ENCODE measurements at regions not wholly inside any gene's neighbourhood (a gene's known extent, or its start where the extent isn't known, plus 50 kb on each side); places are given as distances from the start of the nearest gene placed in this dataset.

- Histone ChIP-seq H3K27ac (ENCODE audit: low read depth, low read length) (no peak overlapping the region), H4K20me1 (ENCODE audit: control insufficient read depth, insufficient read depth, low read depth, low read length) (no peaks in the 10 kb centered on the region), H3K27me3 (ENCODE audit: control insufficient read depth, low read length) (peaks cover 40% of the 10 kb centered on the region), H3K4me2 (ENCODE audit: low read length) (no peak overlapping the region), H3K79me2 (ENCODE audit: control insufficient read depth, low read length) (no peaks in the 10 kb centered on the region), H3K4me3 (ENCODE audit: low read length) (no peak overlapping the region), H3K9me2 (replicated peaks; ENCODE audit: control insufficient read depth, low read length) (no peaks in the 10 kb centered on the region), H3K4me1 (ENCODE audit: control insufficient read depth, low read length) (peaks cover 3% of the 10 kb centered on the region), H3K9me3 (ENCODE audit: control insufficient read depth, insufficient read depth, low read length) (no peaks in the 10 kb centered on the region), H3F3A (ENCODE audit: control insufficient read depth, insufficient read depth) (no peaks in the 10 kb centered on the region), H3K36me3 (ENCODE audit: control insufficient read depth, low read length) (no peaks in the 10 kb centered on the region)
- TF ChIP-seq EZH2phosphoT487 (IDR thresholded peaks at IDR 0.05; ENCODE audit: borderline replicate concordance, low read length) (no peak), CTCF (IDR thresholded peaks at IDR 0.05; ENCODE audit: low read depth, low read length, poor library complexity, severe bottlenecking) (no peak)
Observed at GRCh38 chr20:62583424-62583920, 58.8 kb upstream of the SLCO4A1 start.

GRCh38 chr20:62584671-62585460 is 57.4 kb upstream of the SLCO4A1 start:
- Histone ChIP-seq H3F3A (ENCODE audit: control insufficient read depth, insufficient read depth) (no peaks in the 10 kb centered on the region), H3K27ac (ENCODE audit: low read depth, low read length) (no peak overlapping the region), H3K27me3 (ENCODE audit: control insufficient read depth, low read length) (peaks cover 29% of the 10 kb centered on the region), H3K9me3 (ENCODE audit: control insufficient read depth, insufficient read depth, low read length) (no peaks in the 10 kb centered on the region), H3K79me2 (ENCODE audit: control insufficient read depth, low read length) (no peaks in the 10 kb centered on the region), H3K4me1 (ENCODE audit: control insufficient read depth, low read length) (no peaks in the 10 kb centered on the region), H3K9me2 (replicated peaks; ENCODE audit: control insufficient read depth, low read length) (no peaks in the 10 kb centered on the region), H3K4me3 (ENCODE audit: low read length) (no peak overlapping the region), H3K36me3 (ENCODE audit: control insufficient read depth, low read length) (no peaks in the 10 kb centered on the region), H3K4me2 (ENCODE audit: low read length) (no peak overlapping the region), H4K20me1 (ENCODE audit: control insufficient read depth, insufficient read depth, low read depth, low read length) (no peaks in the 10 kb centered on the region)
- no peak for TF ChIP-seq EZH2phosphoT487 (IDR thresholded peaks at IDR 0.05; ENCODE audit: borderline replicate concordance, low read length)
- TF ChIP-seq CTCF (IDR thresholded peaks at IDR 0.05; ENCODE audit: low read depth, low read length, poor library complexity, severe bottlenecking) = no peak

DNA sequence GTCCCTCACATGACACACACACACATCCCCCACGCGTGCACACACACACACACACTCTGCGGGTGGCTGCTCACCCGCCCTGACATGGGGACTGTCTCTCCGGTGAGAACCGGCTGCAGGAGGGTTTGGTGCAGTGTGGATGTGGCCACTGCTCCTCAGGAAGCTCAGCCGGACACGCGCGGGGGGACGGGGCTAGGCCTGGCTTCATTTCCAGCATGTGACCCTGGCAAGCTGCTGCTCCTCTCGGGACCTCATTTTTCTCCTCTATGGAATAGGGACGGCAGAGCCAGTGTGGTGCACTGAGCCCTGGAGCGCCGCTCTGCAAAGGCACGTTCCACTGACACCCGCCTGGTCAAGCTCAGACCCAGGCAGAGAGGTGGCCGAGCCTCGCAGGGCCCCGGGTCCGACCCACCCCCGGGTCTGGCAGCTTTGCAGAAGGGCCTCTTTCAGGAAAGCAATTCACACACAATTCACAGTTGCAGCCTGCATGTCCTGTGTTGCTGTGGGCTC is 56.8 kb upstream of the SLCO4A1 start:
- Histone ChIP-seq H3K9me3 (ENCODE audit: control insufficient read depth, insufficient read depth, low read length) (no peaks in the 10 kb centered on the region), H3K27me3 (ENCODE audit: control insufficient read depth, low read length) (peaks cover 24% of the 10 kb centered on the region), H3K27ac (ENCODE audit: low read depth, low read length) (no peak overlapping the region), H3K36me3 (ENCODE audit: control insufficient read depth, low read length) (no peaks in the 10 kb centered on the region), H3F3A (ENCODE audit: control insufficient read depth, insufficient read depth) (no peaks in the 10 kb centered on the region), H3K4me2 (ENCODE audit: low read length) (no peak overlapping the region), H4K20me1 (ENCODE audit: control insufficient read depth, insufficient read depth, low read depth, low read length) (no peaks in the 10 kb centered on the region), H3K79me2 (ENCODE audit: control insufficient read depth, low read length) (no peaks in the 10 kb centered on the region), H3K9me2 (replicated peaks; ENCODE audit: control insufficient read depth, low read length) (no peaks in the 10 kb centered on the region), H3K4me1 (ENCODE audit: control insufficient read depth, low read length) (no peaks in the 10 kb centered on the region), H3K4me3 (ENCODE audit: low read length) (no peak overlapping the region)
- TF ChIP-seq CTCF (IDR thresholded peaks at IDR 0.05; ENCODE audit: low read depth, low read length, poor library complexity, severe bottlenecking) = no peak
- TF ChIP-seq EZH2phosphoT487 (IDR thresholded peaks at IDR 0.05; ENCODE audit: borderline replicate concordance, low read length) = no peak
